ENCODE measurements at regions not wholly inside any gene's neighbourhood (a gene's known extent, or its start where the extent isn't known, plus 50 kb on each side); places are given as distances from the start of the nearest gene placed in this dataset.

GRCh38 chr13:107838588-107839161, 376.7 kb downstream of the LIG4 start:
- H3K27me3 Mint-ChIP-seq, result no peaks in the 10 kb centered on the region
- TF ChIP-seq CTCF (IDR thresholded peaks at IDR 0.05; ENCODE audit: unreplicated experiment), result no peak
- no peaks in the 10 kb centered on the region for H3K4me1 Mint-ChIP-seq (ENCODE audit: low read depth)
- no peak for DNase-seq (ENCODE audit: low spot score, unreplicated experiment)
- H3K36me3 Mint-ChIP-seq (ENCODE audit: insufficient read depth), result no peaks in the 10 kb centered on the region
- no peak overlapping the region for H3K27ac Mint-ChIP-seq
- no peaks in the 10 kb centered on the region for H3K9me3 Mint-ChIP-seq (ENCODE audit: low read depth)
- no peak overlapping the region for H3K4me3 Mint-ChIP-seq (ENCODE audit: low read depth)

- H3K36me3 Mint-ChIP-seq (ENCODE audit: insufficient read depth), result no peaks in the 10 kb centered on the region
- H3K4me1 Mint-ChIP-seq (ENCODE audit: low read depth), result no peaks in the 10 kb centered on the region
- DNase-seq (ENCODE audit: low spot score, unreplicated experiment), result no peak
- no peak overlapping the region for H3K27ac Mint-ChIP-seq
- no peaks in the 10 kb centered on the region for H3K9me3 Mint-ChIP-seq (ENCODE audit: low read depth)
- TF ChIP-seq CTCF (IDR thresholded peaks at IDR 0.05; ENCODE audit: unreplicated experiment), result no peak
- no peaks in the 10 kb centered on the region for H3K27me3 Mint-ChIP-seq
- H3K4me3 Mint-ChIP-seq (ENCODE audit: low read depth), result no peak overlapping the region
Observed at GRCh38 chr13:107836685-107837084, 378.7 kb downstream of the LIG4 start.

- H3K4me1 Mint-ChIP-seq (ENCODE audit: low read depth), result no peaks in the 10 kb centered on the region
Observed at GRCh38 chr13:107835339-107836018, 379.9 kb downstream of the LIG4 start.

GRCh38 chr13:107834717-107835116, 380.6 kb downstream of the LIG4 start:
- H3K27ac Mint-ChIP-seq, result no peak overlapping the region
- H3K9me3 Mint-ChIP-seq (ENCODE audit: low read depth), result no peaks in the 10 kb centered on the region
- H3K27me3 Mint-ChIP-seq, result no peaks in the 10 kb centered on the region
- no peak for DNase-seq (ENCODE audit: low spot score, unreplicated experiment)
- TF ChIP-seq CTCF (IDR thresholded peaks at IDR 0.05; ENCODE audit: unreplicated experiment), result no peak
- no peaks in the 10 kb centered on the region for H3K4me1 Mint-ChIP-seq (ENCODE audit: low read depth)
- H3K4me3 Mint-ChIP-seq (ENCODE audit: low read depth), result no peak overlapping the region
- H3K36me3 Mint-ChIP-seq (ENCODE audit: insufficient read depth), result no peaks in the 10 kb centered on the region

More at GRCh38 chr13:107835339-107836018, 379.9 kb downstream of the LIG4 start:
- Mint-ChIP-seq H3K27me3 (no peaks in the 10 kb centered on the region), H3K4me3 (ENCODE audit: low read depth) (no peak overlapping the region), H3K9me3 (ENCODE audit: low read depth) (no peaks in the 10 kb centered on the region), H3K36me3 (ENCODE audit: insufficient read depth) (no peaks in the 10 kb centered on the region), H3K27ac (no peak overlapping the region)
- no peak for DNase-seq (ENCODE audit: low spot score, unreplicated experiment)
- no peak for TF ChIP-seq CTCF (IDR thresholded peaks at IDR 0.05; ENCODE audit: unreplicated experiment)

GRCh38 chr13:107834281-107834680, 381.1 kb downstream of the LIG4 start:
- H3K36me3 Mint-ChIP-seq (ENCODE audit: insufficient read depth), result no peaks in the 10 kb centered on the region
- H3K27me3 Mint-ChIP-seq, result no peaks in the 10 kb centered on the region
- no peaks in the 10 kb centered on the region for H3K4me1 Mint-ChIP-seq (ENCODE audit: low read depth)
- no peak for DNase-seq (ENCODE audit: low spot score, unreplicated experiment)
- H3K4me3 Mint-ChIP-seq (ENCODE audit: low read depth), result no peak overlapping the region
- TF ChIP-seq CTCF (IDR thresholded peaks at IDR 0.05; ENCODE audit: unreplicated experiment), result no peak
- H3K9me3 Mint-ChIP-seq (ENCODE audit: low read depth), result no peaks in the 10 kb centered on the region
- H3K27ac Mint-ChIP-seq, result no peak overlapping the region

All from progenitor cell of endocrine pancreas (in vitro differentiated cells).